ENCODE measurements at regions not wholly inside any gene's neighbourhood (a gene's known extent, or its start where the extent isn't known, plus 50 kb on each side); places are given as distances from the start of the nearest gene placed in this dataset.

DNA sequence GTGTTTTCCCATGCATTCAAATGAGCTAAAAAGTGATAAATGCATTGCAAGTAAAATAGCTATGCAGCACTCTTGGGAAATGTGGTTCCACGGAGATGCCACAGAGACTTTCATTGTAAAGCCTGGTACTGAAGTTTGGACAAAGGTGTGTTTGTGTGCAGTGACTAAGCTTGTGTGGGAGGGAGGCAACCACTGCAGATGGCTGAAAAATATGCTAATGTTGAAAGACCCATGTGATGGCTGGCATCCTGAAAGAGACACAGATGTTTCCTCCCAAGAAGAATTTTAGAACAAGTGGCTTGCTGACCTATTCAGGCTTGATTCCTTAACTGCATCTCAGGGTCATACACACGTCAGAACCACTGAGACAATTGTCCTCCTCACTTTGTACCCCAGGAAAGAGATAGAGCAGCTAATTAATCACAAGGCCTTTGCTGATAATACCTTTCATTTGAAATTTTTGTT lies 73.8 kb downstream of the FAM76B start:
- TF ChIP-seq, protein P1, sequence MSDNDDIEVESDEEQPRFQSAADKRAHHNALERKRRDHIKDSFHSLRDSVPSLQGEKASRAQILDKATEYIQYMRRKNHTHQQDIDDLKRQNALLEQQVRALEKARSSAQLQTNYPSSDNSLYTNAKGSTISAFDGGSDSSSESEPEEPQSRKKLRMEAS (IDR thresholded peaks at IDR 0.05), result no peak
- no peak for TF ChIP-seq CEBPB (IDR thresholded peaks at IDR 0.05)
- TF ChIP-seq YY1 (IDR thresholded peaks at IDR 0.05; ENCODE audit: low read depth), result no peak
- TF ChIP-seq EP300 (IDR thresholded peaks at IDR 0.05; ENCODE audit: borderline replicate concordance), result no peak
- no peak for TF ChIP-seq TCF12 (IDR thresholded peaks at IDR 0.05; ENCODE audit: low read depth)
- TF ChIP-seq, protein P2, sequence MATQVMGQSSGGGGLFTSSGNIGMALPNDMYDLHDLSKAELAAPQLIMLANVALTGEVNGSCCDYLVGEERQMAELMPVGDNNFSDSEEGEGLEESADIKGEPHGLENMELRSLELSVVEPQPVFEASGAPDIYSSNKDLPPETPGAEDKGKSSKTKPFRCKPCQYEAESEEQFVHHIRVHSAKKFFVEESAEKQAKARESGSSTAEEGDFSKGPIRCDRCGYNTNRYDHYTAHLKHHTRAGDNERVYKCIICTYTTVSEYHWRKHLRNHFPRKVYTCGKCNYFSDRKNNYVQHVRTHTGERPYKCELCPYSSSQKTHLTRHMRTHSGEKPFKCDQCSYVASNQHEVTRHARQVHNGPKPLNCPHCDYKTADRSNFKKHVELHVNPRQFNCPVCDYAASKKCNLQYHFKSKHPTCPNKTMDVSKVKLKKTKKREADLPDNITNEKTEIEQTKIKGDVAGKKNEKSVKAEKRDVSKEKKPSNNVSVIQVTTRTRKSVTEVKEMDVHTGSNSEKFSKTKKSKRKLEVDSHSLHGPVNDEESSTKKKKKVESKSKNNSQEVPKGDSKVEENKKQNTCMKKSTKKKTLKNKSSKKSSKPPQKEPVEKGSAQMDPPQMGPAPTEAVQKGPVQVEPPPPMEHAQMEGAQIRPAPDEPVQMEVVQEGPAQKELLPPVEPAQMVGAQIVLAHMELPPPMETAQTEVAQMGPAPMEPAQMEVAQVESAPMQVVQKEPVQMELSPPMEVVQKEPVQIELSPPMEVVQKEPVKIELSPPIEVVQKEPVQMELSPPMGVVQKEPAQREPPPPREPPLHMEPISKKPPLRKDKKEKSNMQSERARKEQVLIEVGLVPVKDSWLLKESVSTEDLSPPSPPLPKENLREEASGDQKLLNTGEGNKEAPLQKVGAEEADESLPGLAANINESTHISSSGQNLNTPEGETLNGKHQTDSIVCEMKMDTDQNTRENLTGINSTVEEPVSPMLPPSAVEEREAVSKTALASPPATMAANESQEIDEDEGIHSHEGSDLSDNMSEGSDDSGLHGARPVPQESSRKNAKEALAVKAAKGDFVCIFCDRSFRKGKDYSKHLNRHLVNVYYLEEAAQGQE (IDR thresholded peaks at IDR 0.05; ENCODE audit: low read depth), result no peak
- TF ChIP-seq EGR1 (IDR thresholded peaks at IDR 0.05), result no peak
